ENCODE measurements at regions not wholly inside any gene's neighbourhood (a gene's known extent, or its start where the extent isn't known, plus 50 kb on each side); places are given as distances from the start of the nearest gene placed in this dataset.

GRCh38 chr6:56310241-56310640, 62.9 kb upstream of the COL21A1 start:
- H3K27ac ChIP-seq, result no peak overlapping the region
- no peak for TF ChIP-seq POLR2A (IDR thresholded peaks at IDR 0.05)
- no peak for TF ChIP-seq CTCF (IDR thresholded peaks at IDR 0.05)
- H3K4me3 ChIP-seq, result no peak overlapping the region
- intact Hi-C loops (cut with DNase I), result no loop called here
- DNase-seq, result no peak
- no peaks in the 10 kb centered on the region for H3K9me3 ChIP-seq
- no peak for ATAC-seq
- no peaks in the 10 kb centered on the region for H3K36me3 ChIP-seq
- no peaks in the 10 kb centered on the region for H3K27me3 ChIP-seq
- no peaks in the 10 kb centered on the region for H3K4me1 ChIP-seq
- 100% methylated on average over 1 of the region's 1 CpG for WGBS (ENCODE audit: insufficient coverage, low coverage, low lambda C conversion rate, missing lambda C conversion rate)

- no peaks in the 10 kb centered on the region for H3K36me3 ChIP-seq
- DNase-seq (no peak), ATAC-seq (no peak)
- H3K4me3 ChIP-seq, result no peak overlapping the region
- TF ChIP-seq CTCF (IDR thresholded peaks at IDR 0.05) (no peak), POLR2A (IDR thresholded peaks at IDR 0.05) (no peak)
- intact Hi-C loops (cut with DNase I), result no loop called here
- no peaks in the 10 kb centered on the region for H3K27me3 ChIP-seq
- 61% methylated on average over 1 of the region's 1 CpG for WGBS (ENCODE audit: insufficient coverage, low coverage, low lambda C conversion rate, missing lambda C conversion rate)
- no peaks in the 10 kb centered on the region for H3K4me1 ChIP-seq
- H3K27ac ChIP-seq, result no peak overlapping the region
- no peaks in the 10 kb centered on the region for H3K9me3 ChIP-seq
Measured at GRCh38 chr6:56299916-56300315, 52.5 kb upstream of the COL21A1 start.

- no peak for ATAC-seq
- 76% methylated on average over 2 of the region's 2 CpGs for WGBS (ENCODE audit: insufficient coverage, low coverage, low lambda C conversion rate, missing lambda C conversion rate)
Measured at GRCh38 chr6:56297022-56297989, 49.9 kb upstream of the COL21A1 start.

More at GRCh38 chr6:56297022-56297989, 49.9 kb upstream of the COL21A1 start:
- Histone ChIP-seq H3K36me3 (no peaks in the 10 kb centered on the region), H3K27me3 (no peaks in the 10 kb centered on the region), H3K27ac (no peak overlapping the region), H3K9me3 (no peaks in the 10 kb centered on the region), H3K4me1 (no peaks in the 10 kb centered on the region), H3K4me3 (no peak overlapping the region)
- no peak for DNase-seq
- intact Hi-C loops (cut with DNase I), result no loop called here
- TF ChIP-seq CTCF (IDR thresholded peaks at IDR 0.05) (no peak), POLR2A (IDR thresholded peaks at IDR 0.05) (no peak)

All from right lobe of liver (tissue), 6 donors.